Lower leg skin (tissue), 3 donors: ENCODE measurements at regions not wholly inside any gene's neighbourhood (a gene's known extent, or its start where the extent isn't known, plus 50 kb on each side); places are given as distances from the start of the nearest gene placed in this dataset.

Experiments used
- CTCF ChIP-seq, 3 donors: fragments of 450-650 bp; IDR thresholded peaks; one replicate each; pipeline ENCODE4 v1.5.1; 2016; ENCODE audit warnings: antibody characterized with exemption in 3 of 3, mild to moderate bottlenecking in 3 of 3, moderate library complexity in 2 of 3
- POLR2A ChIP-seq, 2 donors: fragments of 450-650 bp; IDR thresholded peaks; one replicate each; pipeline ENCODE4 v1.6.1; 2016 to 2017; ENCODE audit warnings: antibody characterized with exemption in 2 of 2, mild to moderate bottlenecking in 1 of 2, moderate library complexity in 1 of 2

- TF ChIP-seq CTCF (IDR thresholded peaks at IDR 0.05) (no peak), POLR2A (IDR thresholded peaks at IDR 0.05) (no peak)
Measured at GRCh38 chr13:107299717-107300116, 731.8 kb upstream of the ARGLU1 start.
